ENCODE measurements at regions not wholly inside any gene's neighbourhood (a gene's known extent, or its start where the extent isn't known, plus 50 kb on each side); places are given as distances from the start of the nearest gene placed in this dataset.

- DNase-seq, result peak in 1 of 2 experiments; percentile 25
Measured at GRCh38 chr15:77818484-77819047, 185.9 kb upstream of the LINGO1 start.

DNA sequence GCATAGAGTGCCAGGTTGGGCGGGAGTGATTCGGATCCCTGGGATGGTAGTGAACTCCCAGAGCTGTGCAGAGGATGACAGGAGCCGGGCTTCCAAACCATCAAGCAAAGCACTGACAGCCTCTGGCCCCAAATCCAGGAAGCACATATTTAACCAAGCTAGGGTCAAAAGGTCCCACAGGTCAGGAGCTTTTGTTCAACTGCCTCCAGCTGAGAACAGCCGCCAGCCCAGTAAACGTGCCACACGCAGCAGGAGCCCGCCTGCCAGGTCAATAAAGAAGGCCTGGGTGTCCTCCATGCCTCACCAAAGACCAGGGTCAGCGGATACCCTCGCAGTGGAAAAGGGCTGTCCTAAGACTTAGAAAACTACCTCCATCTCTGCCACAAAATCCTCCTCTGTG is 184.7 kb upstream of the LINGO1 start:
- DNase-seq, result no peak

- DNase-seq, result peak in 1 of 2 experiments; percentile 32
Measured at GRCh38 chr15:77816983-77817382, 184.3 kb upstream of the LINGO1 start.

- DNase-seq, result peak; percentile 83 to 93
Measured at GRCh38 chr15:77815015-77815414, 182.3 kb upstream of the LINGO1 start.

DNA sequence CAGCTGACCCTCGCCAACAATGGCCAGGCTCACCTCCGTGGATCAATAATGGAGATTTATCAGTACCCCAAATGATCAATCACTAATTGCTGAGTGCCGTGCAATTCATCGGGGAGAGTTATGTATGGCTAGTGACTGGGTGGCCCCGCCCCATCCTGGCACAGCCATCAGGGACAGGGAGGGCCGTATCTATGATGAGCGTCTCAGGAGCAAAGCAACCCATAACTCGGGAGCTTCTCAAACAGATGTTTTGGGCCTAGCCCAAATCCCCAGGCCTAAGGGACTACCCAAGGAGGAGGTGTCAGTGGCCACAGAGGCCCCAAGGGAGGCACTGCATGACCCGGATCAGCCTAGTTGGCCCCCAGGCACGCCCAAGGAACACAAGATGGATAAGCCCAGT is 180.0 kb upstream of the LINGO1 start:
- peak in 1 of 2 experiments; percentile 30 for DNase-seq

GRCh38 chr15:77811270-77811669 is 178.6 kb upstream of the LINGO1 start:
- no peak for DNase-seq

DNA sequence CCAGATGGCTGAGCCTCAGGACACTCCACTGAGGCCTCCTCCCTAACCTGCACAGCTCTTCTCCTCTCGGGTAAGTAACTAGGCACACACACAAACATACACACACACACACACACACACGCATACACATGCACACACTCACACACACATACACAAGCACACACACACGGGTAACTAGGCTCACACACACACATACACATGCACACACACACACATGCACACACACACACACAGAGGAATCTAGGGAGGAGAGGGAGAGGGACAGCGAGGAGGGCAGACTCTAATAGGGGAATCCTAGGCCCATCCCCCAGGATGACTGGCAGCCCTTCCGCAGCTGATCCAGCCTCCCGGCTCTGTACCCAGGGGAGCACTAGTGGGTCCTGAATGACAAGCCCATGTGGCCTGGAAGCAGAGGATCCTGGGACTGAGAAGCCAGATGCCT is 177.4 kb upstream of the LINGO1 start:
- peak; percentile 93 to 95 for DNase-seq

DNA sequence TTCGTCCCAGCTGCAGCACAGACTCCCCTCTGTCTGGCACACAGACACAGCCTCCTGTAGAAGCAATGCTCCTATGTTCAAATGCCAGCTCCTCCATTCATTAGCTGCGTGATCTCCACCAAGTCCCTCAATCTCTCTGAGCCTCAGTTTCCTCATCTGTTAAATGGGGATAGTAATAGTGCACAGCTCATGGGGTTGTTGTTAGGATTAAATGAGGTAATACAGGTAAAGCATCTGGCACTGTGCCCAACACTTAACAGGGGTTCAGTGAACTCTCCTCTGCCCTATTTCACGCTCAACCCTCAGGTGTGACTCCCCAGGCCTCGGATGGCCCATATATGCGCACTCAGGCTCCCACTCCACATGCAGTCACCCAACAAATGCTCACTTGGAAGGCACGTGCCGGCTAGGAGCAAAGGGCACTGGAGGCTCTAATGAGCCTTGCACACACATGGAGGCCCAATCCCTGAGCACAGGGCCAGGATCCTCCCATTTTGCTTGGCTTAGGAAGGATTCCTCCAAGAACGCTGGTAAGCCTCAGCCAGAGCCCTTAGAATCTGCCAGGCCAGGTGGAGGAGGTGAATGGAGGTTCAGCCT is 176.0 kb upstream of the LINGO1 start:
- no peak for DNase-seq

GRCh38 chr15:77808075-77808474 is 175.4 kb upstream of the LINGO1 start:
- no peak for DNase-seq

DNA sequence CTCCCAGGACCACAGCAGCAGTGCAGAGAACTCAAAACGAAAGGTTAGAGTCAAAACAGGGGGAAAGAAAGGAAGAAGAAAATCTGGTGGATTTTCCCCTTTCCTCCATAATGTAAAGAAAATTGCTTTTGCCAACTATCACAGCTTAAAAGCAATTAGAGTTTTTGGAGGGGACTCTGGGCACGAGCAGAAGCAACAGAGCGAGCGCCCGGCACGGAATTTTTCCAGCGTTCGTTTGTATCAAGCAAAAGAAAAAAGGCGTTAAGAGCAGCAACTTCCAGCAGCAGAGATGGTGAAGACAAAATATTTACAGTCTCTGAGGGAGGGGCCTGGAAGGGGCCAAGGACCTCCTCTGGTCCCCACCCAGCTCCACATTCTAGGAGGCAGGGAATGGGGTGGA is 174.9 kb upstream of the LINGO1 start:
- no peak for DNase-seq

DNA sequence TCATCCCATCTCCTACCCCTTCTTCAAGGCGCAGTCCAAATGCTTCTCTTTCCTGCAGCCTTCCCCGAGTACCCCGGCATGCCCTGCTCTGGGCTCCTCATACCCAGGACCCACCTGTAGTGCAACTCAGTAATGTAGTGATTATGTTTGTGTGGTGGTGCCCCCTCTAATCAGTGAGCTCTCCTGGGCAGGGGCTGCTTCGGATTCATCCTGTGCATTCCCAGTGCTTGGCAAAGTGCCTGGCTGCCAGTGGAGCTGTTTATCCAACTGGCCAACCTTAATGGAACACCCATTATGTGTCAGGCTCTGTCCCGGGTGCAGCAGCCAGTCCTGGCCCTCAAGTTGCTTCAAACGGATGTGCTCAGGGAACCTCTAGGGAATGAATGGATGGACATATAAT is 174.4 kb upstream of the LINGO1 start:
- peak in 1 of 2 experiments; percentile 49 for DNase-seq

DNA sequence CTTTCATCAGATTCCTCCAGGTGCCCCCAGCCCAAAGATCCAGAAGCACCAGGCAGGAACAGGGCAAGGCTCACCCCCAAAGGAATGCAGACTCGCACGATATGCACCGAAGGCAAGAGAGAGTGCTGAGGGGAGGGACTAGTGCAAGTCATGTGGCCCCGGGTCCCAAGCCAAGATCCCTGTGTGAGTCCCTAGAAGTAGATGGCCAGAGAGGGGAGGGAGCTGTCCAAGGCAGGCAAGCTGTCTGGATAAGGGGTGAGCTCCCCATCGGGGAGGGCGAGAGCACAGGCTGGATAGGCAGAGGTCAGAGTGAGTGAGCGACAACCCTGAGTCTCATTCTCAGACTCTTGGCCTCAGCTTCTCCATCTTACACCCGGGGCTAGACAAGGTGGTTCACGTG is 171.5 kb upstream of the LINGO1 start:
- no peak for DNase-seq

- DNase-seq, result peak; percentile 21 to 39
Measured at GRCh38 chr15:77803487-77803886, 170.8 kb upstream of the LINGO1 start.

- DNase-seq, result no peak
Measured at GRCh38 chr15:77800305-77800704, 167.6 kb upstream of the LINGO1 start.

- no peak for DNase-seq
Measured at GRCh38 chr15:77798847-77799246, 166.1 kb upstream of the LINGO1 start.

DNA sequence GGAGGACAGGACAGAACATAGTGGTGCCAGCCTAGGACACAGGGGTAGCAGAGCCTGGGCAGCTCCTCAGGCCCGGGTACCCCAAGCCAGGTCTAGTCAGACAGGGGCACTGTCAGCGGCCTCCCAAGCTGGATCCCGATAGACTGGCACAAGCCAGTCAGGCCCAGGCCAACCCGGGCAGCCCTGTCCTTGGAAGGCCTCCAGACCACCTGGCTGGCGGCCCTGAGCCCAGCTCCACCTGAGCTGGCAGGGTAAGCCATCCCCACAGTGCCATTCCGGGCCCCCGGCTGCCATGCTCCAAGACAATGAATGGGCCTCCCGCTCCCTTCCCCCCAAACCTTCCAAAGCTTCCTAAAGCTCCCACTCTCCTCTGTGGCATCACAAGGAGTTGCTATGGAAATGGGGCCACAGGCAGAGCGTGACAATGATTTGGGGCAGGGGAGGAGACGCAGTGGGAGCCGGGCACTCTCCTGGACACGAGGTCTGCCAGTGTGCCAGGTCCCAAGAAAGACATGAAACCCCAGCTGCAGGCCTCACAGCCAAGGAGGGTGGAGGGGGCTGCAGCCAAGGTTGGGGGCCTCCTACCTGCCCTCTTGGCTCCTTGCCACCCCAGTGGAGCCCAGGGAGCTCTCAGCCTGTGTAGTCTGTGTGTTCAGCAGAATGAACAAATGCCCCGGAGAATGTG is 165.6 kb upstream of the LINGO1 start:
- no peak for DNase-seq

GRCh38 chr15:77797270-77797669 is 164.6 kb upstream of the LINGO1 start:
- no peak for DNase-seq

DNA sequence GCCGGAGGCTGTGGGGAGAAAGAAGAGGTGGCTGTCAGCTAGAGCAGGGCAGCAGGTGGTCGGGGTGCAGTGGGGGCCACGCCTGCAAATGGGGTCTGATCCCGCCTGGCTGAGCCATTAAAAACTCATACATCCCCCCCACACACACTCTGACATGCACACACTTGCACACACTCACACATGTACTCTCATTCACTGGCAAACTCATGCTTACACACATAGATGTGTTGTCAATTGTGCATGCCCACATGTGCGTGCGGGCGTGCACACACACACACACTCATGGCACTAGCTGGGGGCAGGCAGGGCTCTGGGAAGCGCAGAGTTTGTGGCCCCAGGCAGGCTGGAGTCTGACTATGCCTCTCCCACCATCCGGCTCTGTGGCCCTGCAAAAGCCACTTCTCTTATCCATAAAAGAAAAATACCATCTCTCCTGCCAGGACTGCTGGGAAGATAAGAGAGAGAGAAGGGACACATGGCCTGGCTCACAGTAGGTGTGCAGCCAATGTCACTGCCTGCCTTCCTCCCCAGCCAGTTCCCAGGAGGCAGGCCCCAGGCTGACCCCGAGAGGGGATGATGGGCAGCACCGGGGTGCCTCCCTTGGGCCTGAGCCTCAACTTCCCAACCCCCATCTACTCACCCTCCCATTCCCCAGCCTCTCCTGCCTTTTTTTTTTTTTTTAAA is 163.5 kb upstream of the LINGO1 start:
- DNase-seq, result no peak

DNA sequence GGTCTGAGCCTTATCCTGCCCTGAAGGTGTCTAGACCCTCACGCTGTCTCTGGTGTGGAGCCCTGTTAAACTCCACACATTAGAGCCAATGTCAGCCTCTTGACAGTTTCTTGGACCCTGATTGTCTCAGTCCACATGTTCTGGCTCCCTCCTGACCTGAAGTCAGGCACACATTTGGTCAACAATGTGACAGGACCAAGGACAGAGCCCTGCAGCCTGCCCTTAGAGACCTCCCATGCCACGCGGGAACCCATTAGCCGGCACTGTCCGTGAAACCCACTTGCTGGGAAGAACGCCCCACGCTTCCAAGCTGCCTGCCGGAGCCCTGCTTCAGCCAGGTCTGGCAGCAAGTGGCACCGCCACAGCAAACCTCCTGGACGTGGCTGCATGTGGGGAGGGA is 162.7 kb upstream of the LINGO1 start:
- DNase-seq, result no peak

- DNase-seq, result no peak
Measured at GRCh38 chr15:77791941-77792340, 159.2 kb upstream of the LINGO1 start.

DNA sequence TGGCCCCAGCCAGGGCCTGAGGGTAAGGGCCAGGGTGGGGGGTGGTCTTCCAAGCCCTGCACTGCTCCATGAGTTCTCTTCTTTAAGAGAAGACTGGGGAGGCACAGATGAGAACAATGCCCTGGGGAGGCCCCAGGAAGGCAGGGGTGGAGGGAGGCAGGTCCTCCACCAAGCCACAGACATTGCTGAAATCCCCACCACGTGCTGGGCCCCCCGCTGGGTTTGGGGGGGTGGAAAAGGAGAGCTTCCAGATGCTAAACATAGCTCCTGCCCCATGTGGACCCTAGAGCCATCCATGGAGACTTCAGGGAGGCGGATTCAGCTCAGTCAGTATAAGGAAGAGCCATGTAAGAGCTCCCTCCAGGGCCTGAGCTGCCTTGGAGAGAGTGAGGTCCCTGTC is 157.8 kb upstream of the LINGO1 start:
- no peak for DNase-seq

DNA sequence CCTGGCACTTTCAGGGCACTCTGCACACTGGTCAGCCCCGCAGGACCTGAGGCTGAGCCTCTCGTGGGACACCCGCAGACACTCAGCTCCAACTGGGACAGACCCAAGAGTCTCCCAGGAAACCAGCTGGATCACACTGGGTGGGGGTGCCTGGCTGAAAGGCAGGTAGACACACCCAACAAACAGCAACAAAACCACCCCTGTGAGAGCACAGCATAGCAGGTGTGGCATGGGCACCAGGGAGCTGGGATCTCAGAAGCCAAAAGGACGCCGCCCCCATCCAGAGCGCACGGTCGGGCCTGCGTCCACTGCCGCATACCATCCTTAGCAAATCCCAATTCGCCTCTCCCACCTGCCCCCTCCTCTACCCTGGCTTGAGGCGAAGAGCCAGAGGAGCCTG is 154.2 kb upstream of the LINGO1 start:
- no peak for DNase-seq

GRCh38 chr15:77786181-77786890 is 153.6 kb upstream of the LINGO1 start:
- DNase-seq, result no peak

Measured in NCI-H524 (cell line).